Keratinocyte (primary cell): ENCODE measurements at regions not wholly inside any gene's neighbourhood (a gene's known extent, or its start where the extent isn't known, plus 50 kb on each side); places are given as distances from the start of the nearest gene placed in this dataset.

Experiments used
- DNase-seq: peaks from one replicate; pipeline ENCODE4 v3.0.0-alpha.2; 2011; ENCODE audit warnings: low read depth, missing footprints, low spot score
- FAIRE-seq: peaks from 2 replicates; lab custom pipeline; 2011; peaks lifted over from hg19 to GRCh38; lab: Jason Lieb, UNC
- H2AFZ ChIP-seq: 2 replicates; pipeline ENCODE4 v1.6.0; 2012; ENCODE audit warnings: low read length, control low read depth, inconsistent platforms; ENCODE audit not compliant: control insufficient read depth
- H3K27ac ChIP-seq: 2 replicates; pipeline ENCODE4 v1.5.1; 2011; ENCODE audit warnings: low read length; ENCODE audit not compliant: control insufficient read depth, insufficient read depth
- H3K27me3 ChIP-seq: 3 replicates; pipeline ENCODE4 v1.6.0; 2011; ENCODE audit warnings: low read length; ENCODE audit not compliant: control insufficient read depth, insufficient read depth; ENCODE audit errors: extremely low read depth
- H3K36me3 ChIP-seq, 2 experiments: 2 replicates in 1 of 2; 3 replicates in 1 of 2; pipeline ENCODE4 v1.5.1; 2011; ENCODE audit warnings: low read length in 2 of 2, mild to moderate bottlenecking in 1 of 2; ENCODE audit not compliant: control insufficient read depth in 2 of 2, insufficient read depth in 2 of 2; ENCODE audit errors: extremely low read depth in 1 of 2
- H3K4me1 ChIP-seq: 3 replicates; pipeline ENCODE4 v1.5.1; 2011; ENCODE audit warnings: low read length; ENCODE audit not compliant: control insufficient read depth, insufficient read depth; ENCODE audit errors: extremely low read depth
- H3K4me2 ChIP-seq: 3 replicates; pipeline ENCODE4 v1.6.0; 2011; ENCODE audit warnings: low read depth, low read length; ENCODE audit not compliant: control insufficient read depth, insufficient read depth; ENCODE audit errors: extremely low read depth
- H3K4me3 ChIP-seq, 3 experiments: fragments of 200-600 bp in 1 of 3; sonication (generic) in 1 of 3; 2 replicates in 2 of 3; 3 replicates in 1 of 3; pipeline ENCODE4 v1.5.1; 2011 to 2016; ENCODE audit warnings: low read length in 3 of 3, mild to moderate bottlenecking in 3 of 3, control low read depth in 2 of 3, inconsistent platforms in 1 of 3, low read depth in 1 of 3, mixed read lengths in 1 of 3, mixed run types in 1 of 3, moderate library complexity in 1 of 3; ENCODE audit not compliant: control insufficient read depth in 2 of 3, insufficient read depth in 2 of 3; ENCODE audit errors: extremely low read depth in 1 of 3
- H3K79me2 ChIP-seq: 2 replicates; pipeline ENCODE4 v1.6.0; 2012; ENCODE audit warnings: low read length; ENCODE audit not compliant: control insufficient read depth, insufficient read depth
- H3K9ac ChIP-seq: 3 replicates; pipeline ENCODE4 v1.6.0; 2011; ENCODE audit warnings: low read length; ENCODE audit not compliant: control insufficient read depth, insufficient read depth; ENCODE audit errors: extremely low read depth
- H3K9me1 ChIP-seq: 3 replicates; pipeline ENCODE4 v1.6.0; 2011; ENCODE audit warnings: low read length; ENCODE audit not compliant: control insufficient read depth, insufficient read depth; ENCODE audit errors: extremely low read depth
- H3K9me3 ChIP-seq: 2 replicates; pipeline ENCODE4 v1.5.1; 2012; ENCODE audit warnings: low read depth, low read length; ENCODE audit not compliant: control insufficient read depth
- H4K20me1 ChIP-seq: 3 replicates; pipeline ENCODE4 v1.6.0; 2011; ENCODE audit warnings: low read length; ENCODE audit not compliant: control insufficient read depth, insufficient read depth; ENCODE audit errors: extremely low read depth
- EZH2 ChIP-seq: IDR thresholded peaks from one replicate; pipeline ENCODE4 v1.6.1; 2012; ENCODE audit warnings: inconsistent platforms, mild to moderate bottlenecking, low read length, moderate library complexity
- dilution Hi-C: fragments of 300-500 bp; cut with MboI; formaldehyde crosslinking; loops from one replicate; pipeline ENCODE4 v1.7.0; 2020; ENCODE audit warnings: low sequenced_read_pairs; ENCODE audit not compliant: extremely low pct_ligation_motif_present
- TF ChIP-seq, protein P1 (sequence below), 3 experiments: IDR thresholded peaks in 1 of 3; conservative IDR thresholded peaks in 1 of 3; optimal IDR thresholded peaks in 1 of 3; 2 replicates in 2 of 3; 3 replicates in 1 of 3; pipeline versions ENCODE3 to v1.5.1; 2011; ENCODE audit warnings: low read length in 3 of 3, mild to moderate bottlenecking in 3 of 3, moderate library complexity in 2 of 3, control low read depth in 1 of 3, inconsistent platforms in 1 of 3; ENCODE audit not compliant: insufficient read depth in 2 of 3; ENCODE audit errors: extremely low read depth in 1 of 3

DNA sequence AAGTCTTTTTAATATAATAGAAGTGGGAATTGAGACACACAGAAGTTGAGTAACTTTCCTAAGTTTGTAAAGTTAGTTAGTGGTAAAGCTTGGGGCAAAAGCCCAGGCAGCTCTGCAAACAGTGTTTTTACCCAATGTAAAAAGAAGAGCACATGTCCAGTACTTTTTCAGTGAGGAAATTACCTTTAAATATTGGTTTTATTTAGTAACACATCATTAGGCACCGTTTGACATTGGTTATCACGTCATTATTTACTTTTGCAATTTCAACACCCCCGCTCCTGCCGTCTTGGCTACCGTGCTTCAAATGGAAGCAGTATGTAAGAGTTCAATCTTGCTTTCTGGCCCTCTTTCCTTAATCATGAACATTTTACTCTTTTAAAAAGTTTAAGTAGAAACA is 807.9 kb downstream of the EPHA4 start:
- H2AFZ ChIP-seq: no peak overlapping the region
- dilution Hi-C loops: no loop called here
- TF ChIP-seq, protein P1, sequence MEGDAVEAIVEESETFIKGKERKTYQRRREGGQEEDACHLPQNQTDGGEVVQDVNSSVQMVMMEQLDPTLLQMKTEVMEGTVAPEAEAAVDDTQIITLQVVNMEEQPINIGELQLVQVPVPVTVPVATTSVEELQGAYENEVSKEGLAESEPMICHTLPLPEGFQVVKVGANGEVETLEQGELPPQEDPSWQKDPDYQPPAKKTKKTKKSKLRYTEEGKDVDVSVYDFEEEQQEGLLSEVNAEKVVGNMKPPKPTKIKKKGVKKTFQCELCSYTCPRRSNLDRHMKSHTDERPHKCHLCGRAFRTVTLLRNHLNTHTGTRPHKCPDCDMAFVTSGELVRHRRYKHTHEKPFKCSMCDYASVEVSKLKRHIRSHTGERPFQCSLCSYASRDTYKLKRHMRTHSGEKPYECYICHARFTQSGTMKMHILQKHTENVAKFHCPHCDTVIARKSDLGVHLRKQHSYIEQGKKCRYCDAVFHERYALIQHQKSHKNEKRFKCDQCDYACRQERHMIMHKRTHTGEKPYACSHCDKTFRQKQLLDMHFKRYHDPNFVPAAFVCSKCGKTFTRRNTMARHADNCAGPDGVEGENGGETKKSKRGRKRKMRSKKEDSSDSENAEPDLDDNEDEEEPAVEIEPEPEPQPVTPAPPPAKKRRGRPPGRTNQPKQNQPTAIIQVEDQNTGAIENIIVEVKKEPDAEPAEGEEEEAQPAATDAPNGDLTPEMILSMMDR (optimal IDR thresholded peaks at IDR 0.05 in 1 of 3, IDR thresholded peaks at IDR 0.05 in 1 of 3, conservative IDR thresholded peaks at IDR 0.05 in 1 of 3; ENCODE audit: extremely low read depth in 1 of 3, insufficient read depth in 2 of 3, low read length in 3 of 3): no peak
- no peak for TF ChIP-seq EZH2
- no peak overlapping the region for H3K4me2 ChIP-seq
- no peak overlapping the region for H3K4me3 ChIP-seq
- H3K36me3 ChIP-seq: no peaks in the 10 kb centered on the region
- no peak for FAIRE-seq
- no peaks in the 10 kb centered on the region for H3K9me3 ChIP-seq
- H3K9ac ChIP-seq: no peak overlapping the region
- no peaks in the 10 kb centered on the region for H4K20me1 ChIP-seq
- H3K27ac ChIP-seq: no peak overlapping the region
- no peaks in the 10 kb centered on the region for H3K9me1 ChIP-seq
- no peaks in the 10 kb centered on the region for H3K4me1 ChIP-seq
- no peaks in the 10 kb centered on the region for H3K27me3 ChIP-seq
- no peak for DNase-seq
- no peaks in the 10 kb centered on the region for H3K79me2 ChIP-seq

DNA sequence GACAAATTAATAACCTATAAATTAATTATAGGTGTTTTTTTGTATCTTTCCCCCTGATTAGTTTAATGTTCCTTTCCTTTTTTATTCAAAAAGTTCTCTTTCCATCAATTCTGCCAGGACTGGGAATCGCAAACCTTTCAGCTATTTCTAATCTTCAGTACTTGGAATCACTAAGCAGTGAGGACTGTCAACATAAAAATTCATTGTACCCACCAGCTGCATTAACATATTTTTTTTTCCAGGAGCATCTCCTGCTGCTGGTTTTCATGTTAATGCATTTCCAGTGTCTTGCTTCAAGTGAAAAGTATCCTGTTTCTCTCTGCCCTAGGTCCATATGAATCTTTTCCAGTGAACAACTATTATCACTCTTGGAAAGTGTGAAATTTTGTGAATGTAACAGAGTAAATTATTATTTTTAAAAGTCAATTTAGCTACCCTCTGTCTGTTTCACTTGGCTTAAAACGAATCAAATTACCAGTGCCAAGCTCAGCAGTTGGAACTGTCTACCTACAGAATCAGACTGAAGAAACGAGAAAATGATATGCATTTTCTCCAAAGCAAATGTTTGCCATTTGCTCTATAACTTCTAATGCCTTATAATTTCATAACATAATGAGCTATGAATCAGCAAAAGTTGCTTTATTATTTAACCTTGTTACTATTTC is 804.4 kb downstream of the EPHA4 start:
- no peak overlapping the region for H3K9ac ChIP-seq
- H3K9me3 ChIP-seq: no peaks in the 10 kb centered on the region
- dilution Hi-C loops: no loop called here
- no peak for TF ChIP-seq EZH2
- TF ChIP-seq, protein P1 (optimal IDR thresholded peaks at IDR 0.05 in 1 of 3, IDR thresholded peaks at IDR 0.05 in 1 of 3, conservative IDR thresholded peaks at IDR 0.05 in 1 of 3; ENCODE audit: extremely low read depth in 1 of 3, insufficient read depth in 2 of 3, low read length in 3 of 3): no peak
- no peaks in the 10 kb centered on the region for H3K36me3 ChIP-seq
- H3K27me3 ChIP-seq: no peaks in the 10 kb centered on the region
- H3K9me1 ChIP-seq: no peaks in the 10 kb centered on the region
- DNase-seq (no peak), FAIRE-seq (no peak)
- no peak overlapping the region for H3K4me2 ChIP-seq
- no peaks in the 10 kb centered on the region for H4K20me1 ChIP-seq
- H3K4me1 ChIP-seq: no peaks in the 10 kb centered on the region
- no peak overlapping the region for H3K27ac ChIP-seq
- H3K4me3 ChIP-seq: no peak overlapping the region
- H2AFZ ChIP-seq: no peak overlapping the region
- H3K79me2 ChIP-seq: no peaks in the 10 kb centered on the region
